ENCODE measurements at regions not wholly inside any gene's neighbourhood (a gene's known extent, or its start where the extent isn't known, plus 50 kb on each side); places are given as distances from the start of the nearest gene placed in this dataset.

DNA sequence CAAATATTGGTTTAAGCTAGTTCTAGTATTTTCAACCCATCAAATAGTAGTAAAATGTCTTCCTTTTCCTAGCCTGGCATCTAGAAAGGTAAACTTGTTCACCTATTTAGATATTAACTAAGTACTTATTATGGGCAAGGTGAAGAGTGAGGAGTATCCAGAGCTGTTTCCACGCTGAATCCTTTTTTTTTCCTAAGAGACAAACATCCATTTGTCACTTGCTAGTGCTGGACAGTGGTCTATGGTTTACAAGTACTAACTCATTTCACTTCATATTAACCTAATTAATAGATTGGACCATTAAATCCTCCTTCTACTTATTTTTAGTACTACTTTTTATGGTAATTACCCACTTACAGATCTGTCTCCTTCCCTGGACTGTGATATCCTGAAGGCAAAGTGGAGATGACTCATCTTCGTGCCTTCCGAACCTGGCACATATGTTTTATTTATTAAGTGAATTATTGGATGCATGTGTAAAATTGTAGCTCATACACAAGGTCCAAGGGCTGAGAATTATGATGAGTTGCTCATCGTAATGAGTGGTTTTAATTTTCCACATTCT, 159.6 kb upstream of the IGFBP3 start:
- ATAC-seq (no peak), DNase-seq (no peak)
- TF ChIP-seq, protein P1, sequence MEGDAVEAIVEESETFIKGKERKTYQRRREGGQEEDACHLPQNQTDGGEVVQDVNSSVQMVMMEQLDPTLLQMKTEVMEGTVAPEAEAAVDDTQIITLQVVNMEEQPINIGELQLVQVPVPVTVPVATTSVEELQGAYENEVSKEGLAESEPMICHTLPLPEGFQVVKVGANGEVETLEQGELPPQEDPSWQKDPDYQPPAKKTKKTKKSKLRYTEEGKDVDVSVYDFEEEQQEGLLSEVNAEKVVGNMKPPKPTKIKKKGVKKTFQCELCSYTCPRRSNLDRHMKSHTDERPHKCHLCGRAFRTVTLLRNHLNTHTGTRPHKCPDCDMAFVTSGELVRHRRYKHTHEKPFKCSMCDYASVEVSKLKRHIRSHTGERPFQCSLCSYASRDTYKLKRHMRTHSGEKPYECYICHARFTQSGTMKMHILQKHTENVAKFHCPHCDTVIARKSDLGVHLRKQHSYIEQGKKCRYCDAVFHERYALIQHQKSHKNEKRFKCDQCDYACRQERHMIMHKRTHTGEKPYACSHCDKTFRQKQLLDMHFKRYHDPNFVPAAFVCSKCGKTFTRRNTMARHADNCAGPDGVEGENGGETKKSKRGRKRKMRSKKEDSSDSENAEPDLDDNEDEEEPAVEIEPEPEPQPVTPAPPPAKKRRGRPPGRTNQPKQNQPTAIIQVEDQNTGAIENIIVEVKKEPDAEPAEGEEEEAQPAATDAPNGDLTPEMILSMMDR (IDR thresholded peaks at IDR 0.05), result no peak
- CTCF ChIA-PET, result interaction anchor here (0.9 kb wide), 1 partner anchor 10 kb away, joined by 3 read pairs; no protein-coding TSS in a partner anchor
- POLR2A ChIA-PET, result no interaction called here
- Mint-ChIP-seq H3K27me3 (no peaks in the 10 kb centered on the region), H3K4me3 (no peak overlapping the region), H3K4me1 (ENCODE audit: low read depth) (no peaks in the 10 kb centered on the region), H3K9me3 (no peaks in the 10 kb centered on the region), H3K36me3 (ENCODE audit: low read depth) (no peaks in the 10 kb centered on the region), H3K27ac (no peak overlapping the region)
- intact Hi-C loops (cut with micrococcal nuclease), result no loop called here

DNA sequence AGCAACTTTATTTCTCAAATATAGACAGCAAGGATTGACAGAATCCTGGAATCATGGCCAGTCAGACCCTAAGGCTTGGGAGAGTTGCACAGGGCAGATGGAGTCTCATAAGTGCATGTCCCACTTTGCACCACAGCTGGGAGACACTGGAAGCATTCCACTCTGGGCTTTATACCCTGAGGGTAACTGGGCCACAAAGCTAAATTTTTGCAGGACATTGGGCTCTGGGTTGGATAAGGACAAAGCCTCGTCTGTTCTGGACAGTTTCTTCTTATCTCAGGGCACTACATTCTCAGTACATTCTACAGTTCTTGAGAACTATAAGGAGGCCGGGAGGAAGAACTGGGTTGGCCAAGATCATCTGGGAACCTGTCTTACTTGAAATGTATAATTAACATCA, 158.3 kb upstream of the IGFBP3 start:
- no peak overlapping the region for H3K4me3 Mint-ChIP-seq

DNA sequence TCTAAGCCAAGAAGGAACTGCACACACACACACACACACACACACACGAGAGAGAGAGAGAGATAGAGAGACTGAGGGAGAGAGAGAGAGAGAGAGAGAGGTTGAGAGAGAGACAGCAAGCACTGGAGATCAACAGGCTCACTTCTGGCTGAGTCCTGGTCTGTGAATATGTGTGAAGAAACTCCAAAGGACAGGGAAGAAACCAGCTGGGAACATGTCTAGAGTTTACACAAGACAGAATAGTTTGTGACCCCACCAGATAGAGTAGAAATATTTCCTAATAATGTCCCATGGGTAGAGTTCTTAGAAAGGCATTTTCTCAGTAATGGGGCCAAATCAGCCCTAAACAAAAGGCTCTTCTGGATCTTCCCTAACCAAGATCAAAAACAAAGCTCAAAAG, 155.5 kb upstream of the IGFBP3 start:
- DNase-seq (no peak), ATAC-seq (no peak)
- Mint-ChIP-seq H3K27me3 (no peaks in the 10 kb centered on the region), H3K27ac (no peak overlapping the region), H3K4me1 (ENCODE audit: low read depth) (no peaks in the 10 kb centered on the region), H3K9me3 (no peaks in the 10 kb centered on the region), H3K36me3 (ENCODE audit: low read depth) (no peaks in the 10 kb centered on the region), H3K4me3 (no peak overlapping the region)
- POLR2A ChIA-PET, result no interaction called here
- TF ChIP-seq, protein P1 (IDR thresholded peaks at IDR 0.05), result no peak
- CTCF ChIA-PET, result no interaction called here
- intact Hi-C loops (cut with micrococcal nuclease), result no loop called here

More for the DNA sequence above, 158.3 kb upstream of the IGFBP3 start:
- Mint-ChIP-seq H3K36me3 (ENCODE audit: low read depth) (no peaks in the 10 kb centered on the region), H3K27me3 (no peaks in the 10 kb centered on the region), H3K4me1 (ENCODE audit: low read depth) (no peaks in the 10 kb centered on the region), H3K27ac (no peak overlapping the region), H3K9me3 (no peaks in the 10 kb centered on the region)
- intact Hi-C loops (cut with micrococcal nuclease), result no loop called here
- ChIA-PET POLR2A (no interaction called here), CTCF (no interaction called here)
- DNase-seq, result no peak
- TF ChIP-seq, protein P1 (IDR thresholded peaks at IDR 0.05), result no peak
- no peak for ATAC-seq

DNA sequence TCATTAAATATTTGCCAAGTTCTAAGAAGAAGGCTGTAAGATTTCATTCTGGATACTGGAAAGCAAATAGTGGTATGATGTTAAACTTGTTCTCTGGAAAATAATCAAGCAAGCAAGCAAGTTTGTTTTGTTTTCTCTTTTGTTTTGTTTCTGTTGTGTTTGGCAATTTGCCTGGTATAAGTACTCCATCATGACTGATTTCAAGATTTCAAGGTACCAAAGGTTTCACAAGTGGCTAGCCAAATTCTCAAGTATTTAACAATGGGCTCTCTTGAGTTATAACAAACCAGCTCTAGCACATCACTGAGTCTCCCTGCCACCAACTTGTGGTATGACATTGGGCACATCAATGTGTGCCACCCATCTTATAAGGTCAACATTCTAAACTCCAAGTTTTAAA, 151.7 kb upstream of the IGFBP3 start:
- H3K4me1 Mint-ChIP-seq (ENCODE audit: low read depth), result no peaks in the 10 kb centered on the region
- no peaks in the 10 kb centered on the region for H3K36me3 Mint-ChIP-seq (ENCODE audit: low read depth)
- H3K27ac Mint-ChIP-seq, result no peak overlapping the region
- no peaks in the 10 kb centered on the region for H3K27me3 Mint-ChIP-seq
- H3K9me3 Mint-ChIP-seq, result no peaks in the 10 kb centered on the region
- ATAC-seq (no peak), DNase-seq (no peak)
- intact Hi-C loops (cut with micrococcal nuclease), result no loop called here
- ChIA-PET POLR2A (no interaction called here), CTCF (interaction anchor here (1.0 kb wide), 1 partner anchor 20 kb away, joined by 3 read pairs; no protein-coding TSS in a partner anchor)
- TF ChIP-seq, protein P1 (IDR thresholded peaks at IDR 0.05), result no peak
- H3K4me3 Mint-ChIP-seq, result no peak overlapping the region

DNA sequence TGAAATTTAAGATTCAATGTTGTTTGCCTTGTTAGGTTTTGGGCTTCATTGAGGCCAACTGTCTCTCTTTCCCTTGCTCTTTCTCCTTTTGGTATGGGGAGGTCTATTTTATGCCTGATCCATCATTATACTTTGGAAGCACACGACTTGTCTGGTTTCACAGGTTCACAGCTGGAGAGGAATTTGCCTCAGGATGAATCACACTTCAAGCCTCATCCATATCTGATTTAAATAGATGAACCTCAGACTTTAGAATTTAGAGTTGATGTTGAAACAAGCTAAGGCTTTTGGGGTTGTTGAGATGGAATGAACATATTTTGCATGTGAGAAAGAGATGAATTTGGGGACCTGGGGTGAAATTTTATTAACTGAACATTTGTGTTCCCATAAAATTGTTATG, 150.5 kb upstream of the IGFBP3 start:
- H3K4me1 Mint-ChIP-seq (ENCODE audit: low read depth), result no peaks in the 10 kb centered on the region

More for the DNA sequence above, 150.5 kb upstream of the IGFBP3 start:
- ChIA-PET CTCF (no interaction called here), POLR2A (no interaction called here)
- Mint-ChIP-seq H3K9me3 (no peaks in the 10 kb centered on the region), H3K27ac (no peak overlapping the region), H3K27me3 (no peaks in the 10 kb centered on the region), H3K4me3 (no peak overlapping the region), H3K36me3 (ENCODE audit: low read depth) (no peaks in the 10 kb centered on the region)
- intact Hi-C loops (cut with micrococcal nuclease), result no loop called here
- ATAC-seq (no peak), DNase-seq (no peak)
- TF ChIP-seq, protein P1 (IDR thresholded peaks at IDR 0.05), result no peak
